NCI-H2196 (cell line): ENCODE measurements at regions not wholly inside any gene's neighbourhood (a gene's known extent, or its start where the extent isn't known, plus 50 kb on each side); places are given as distances from the start of the nearest gene placed in this dataset.
"Not testable (repeated sequence)": the region's sequence is repeated elsewhere in the genome, so short reads cannot be mapped to it uniquely, and the experiment has no call there.

Source experiments
- DNase-seq: peaks from one replicate; lab custom pipeline; 2025; ENCODE audit not compliant: unreplicated experiment; lab: John Stamatoyannopoulos, UW

- DNase-seq, result no peak
Measured at GRCh38 chr4:130896920-130897319, 1801.0 kb downstream of the C4orf33 start.

- no peak for DNase-seq
Measured at GRCh38 chr4:130901321-130901720, 1805.4 kb downstream of the C4orf33 start.

- no peak for DNase-seq
Measured at GRCh38 chr4:130922955-130923354, 1827.0 kb downstream of the C4orf33 start.

- no peak for DNase-seq
Measured at GRCh38 chr4:130955520-130955919, 1859.6 kb downstream of the C4orf33 start.

- DNase-seq, result no peak
Measured at GRCh38 chr4:130985371-130985770, 1889.4 kb downstream of the C4orf33 start.

- no peak for DNase-seq
Measured at GRCh38 chr4:130995988-130996387, 1900.0 kb downstream of the C4orf33 start.

GRCh38 chr4:131001371-131001770 lies 1905.4 kb downstream of the C4orf33 start:
- no peak for DNase-seq

- no peak for DNase-seq
Measured at GRCh38 chr4:131002132-131002531, 1906.2 kb downstream of the C4orf33 start.

- no peak for DNase-seq
Measured at GRCh38 chr4:131006388-131006787, 1910.4 kb downstream of the C4orf33 start.

GRCh38 chr4:131011961-131012360 lies 1916.0 kb downstream of the C4orf33 start:
- not testable (repeated sequence) for DNase-seq

GRCh38 chr4:131013226-131013625 lies 1917.3 kb downstream of the C4orf33 start:
- no peak for DNase-seq

GRCh38 chr4:131026771-131027170 lies 1930.8 kb downstream of the C4orf33 start:
- no peak for DNase-seq

GRCh38 chr4:131044368-131044767 lies 1948.4 kb downstream of the C4orf33 start:
- DNase-seq, result no peak

GRCh38 chr4:131046821-131047220 lies 1950.9 kb downstream of the C4orf33 start:
- DNase-seq, result no peak

GRCh38 chr4:131052646-131053045 lies 1956.7 kb downstream of the C4orf33 start:
- DNase-seq, result no peak

- DNase-seq, result no peak
Measured at GRCh38 chr4:131054489-131055019, 1958.6 kb downstream of the C4orf33 start.

GRCh38 chr4:131061734-131062133 lies 1965.8 kb downstream of the C4orf33 start:
- no peak for DNase-seq

- no peak for DNase-seq
Measured at GRCh38 chr4:131063878-131064277, 1967.9 kb downstream of the C4orf33 start.

GRCh38 chr4:131081069-131081468 lies 1985.1 kb downstream of the C4orf33 start:
- DNase-seq, result no peak

GRCh38 chr4:131084997-131085396 lies 1989.0 kb downstream of the C4orf33 start:
- no peak for DNase-seq

- no peak for DNase-seq
Measured at GRCh38 chr4:131091896-131092295, 1995.9 kb downstream of the C4orf33 start.

- no peak for DNase-seq
Measured at GRCh38 chr4:131093303-131093702, 1997.4 kb downstream of the C4orf33 start.

- no peak for DNase-seq
Measured at GRCh38 chr4:131098976-131099375, 2003.0 kb downstream of the C4orf33 start.

GRCh38 chr4:131113273-131113672 lies 2017.3 kb downstream of the C4orf33 start:
- DNase-seq, result no peak
